GM19239 (cell line): ENCODE measurements at regions not wholly inside any gene's neighbourhood (a gene's known extent, or its start where the extent isn't known, plus 50 kb on each side); places are given as distances from the start of the nearest gene placed in this dataset.
"Not testable (repeated sequence)": the region's sequence is repeated elsewhere in the genome, so short reads cannot be mapped to it uniquely, and the experiment has no call there.

Experiments
- DNase-seq: peaks from one replicate; pipeline ENCODE4 v3.0.0; 2011; ENCODE audit warnings: low spot score; ENCODE audit not compliant: insufficient read length
- FAIRE-seq: peaks from 2 replicates; lab custom pipeline; 2011; peaks lifted over from hg19 to GRCh38; lab: Jason Lieb, UNC

DNA sequence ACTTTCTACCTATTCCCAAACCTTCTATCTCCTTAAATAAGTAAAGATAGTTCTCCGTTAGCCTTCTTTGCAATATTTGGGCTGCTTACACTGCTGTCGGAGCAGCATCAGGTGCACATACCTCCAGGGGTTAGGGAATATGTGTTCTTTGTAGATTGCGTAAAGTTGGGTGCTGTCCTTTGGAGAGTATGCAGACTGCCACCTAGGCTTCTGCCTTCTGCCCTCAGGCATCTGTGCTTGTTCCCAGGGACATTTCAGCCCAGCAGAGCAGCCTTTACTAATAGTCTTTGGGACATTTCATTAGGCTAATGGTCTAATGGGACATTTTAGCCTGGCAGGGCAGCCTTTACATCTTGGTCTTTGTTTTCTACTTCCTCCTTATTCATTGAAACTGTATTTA is 260.6 kb downstream of the TPBG start:
- no peak for FAIRE-seq
- no peak for DNase-seq

DNA sequence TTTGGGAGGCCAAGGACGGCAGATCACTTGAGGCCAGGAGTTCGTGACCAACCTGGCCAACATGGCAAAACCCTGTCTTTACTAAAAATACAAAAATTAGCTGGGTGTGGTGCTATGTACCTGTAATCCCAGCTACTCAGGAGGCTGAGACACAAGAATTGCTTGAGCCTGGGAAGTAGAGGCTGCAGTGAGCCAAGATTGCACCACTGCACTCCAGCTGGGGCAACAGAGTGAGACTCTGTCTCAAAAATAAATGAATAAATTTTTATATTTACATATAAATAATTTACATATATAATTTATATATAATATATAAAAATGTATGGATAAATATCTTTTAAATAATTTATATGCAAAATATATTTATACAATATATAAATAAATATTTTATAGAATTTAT is 263.3 kb downstream of the TPBG start:
- not testable (repeated sequence) for FAIRE-seq, DNase-seq

DNA sequence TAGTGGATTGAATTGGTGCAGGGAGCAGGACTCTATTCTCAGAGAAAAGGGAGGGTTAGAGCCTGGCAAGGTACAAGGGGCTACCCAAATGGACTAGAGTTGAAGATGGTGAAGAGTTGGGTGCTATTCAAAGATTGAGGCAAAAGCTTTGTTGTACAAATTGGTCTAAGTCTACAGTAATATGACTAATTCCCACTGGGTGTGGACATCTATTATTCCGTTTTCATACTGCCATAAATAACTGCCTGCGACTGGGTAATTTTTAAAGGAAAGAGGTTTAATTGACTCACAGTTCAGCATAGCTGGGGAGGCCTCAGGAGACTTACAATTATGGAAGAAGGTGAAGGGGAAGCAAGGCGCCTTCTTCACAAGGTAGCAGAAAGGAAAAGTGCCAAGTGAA is 266.3 kb downstream of the TPBG start:
- no peak for FAIRE-seq

DNA sequence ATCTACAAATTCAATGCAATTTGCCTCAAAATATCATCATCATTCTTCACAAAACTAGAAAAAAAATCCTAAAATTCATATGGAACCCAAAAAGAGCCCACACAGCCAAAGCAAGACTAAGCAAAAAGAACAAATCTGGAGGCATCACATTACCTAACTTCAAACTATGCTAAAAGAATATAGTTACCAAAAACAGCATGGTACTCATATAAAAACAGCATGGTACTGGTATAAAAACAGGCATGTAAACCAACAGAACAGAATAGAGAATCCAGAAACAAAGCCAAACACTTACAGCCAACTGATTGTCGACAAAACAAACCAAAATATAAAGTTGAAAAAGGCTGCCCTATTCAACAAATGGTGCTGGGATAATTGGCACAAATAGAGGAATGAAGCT is 278.1 kb downstream of the TPBG start:
- FAIRE-seq (no peak), DNase-seq (no peak)

More for the DNA sequence above, 266.3 kb downstream of the TPBG start:
- no peak for DNase-seq

DNA sequence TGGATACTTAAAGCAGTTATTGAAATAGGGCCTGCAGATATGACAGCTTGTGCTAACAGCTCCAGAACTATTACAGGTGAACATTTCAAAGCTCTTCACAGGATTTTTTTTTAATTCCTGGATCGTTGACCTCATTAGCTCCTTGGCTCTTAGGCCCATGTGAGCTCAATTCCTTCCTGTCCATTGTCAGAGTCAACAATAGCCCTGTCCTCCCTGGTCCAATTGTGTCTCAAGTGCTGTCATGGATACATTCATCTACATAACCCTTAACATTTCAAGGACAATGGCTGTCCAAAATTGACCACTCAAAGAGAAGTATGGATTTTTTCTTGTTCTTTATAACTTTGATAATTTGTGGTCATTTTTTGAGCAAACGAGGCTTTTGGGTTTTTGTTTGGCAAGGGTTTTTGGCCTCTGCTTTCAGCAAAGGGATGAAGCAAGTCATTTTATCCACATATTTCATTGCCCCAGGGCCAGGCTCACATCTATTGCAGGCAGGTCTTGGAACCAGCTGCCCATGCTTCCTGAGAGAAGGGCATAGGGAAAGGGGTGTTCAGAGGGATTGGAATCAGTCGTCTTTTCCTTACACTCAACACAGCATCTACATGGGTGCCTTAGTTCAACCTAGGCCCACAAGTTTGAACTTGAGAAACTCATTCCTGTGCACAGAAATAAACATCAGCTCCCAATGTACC is 282.1 kb downstream of the TPBG start:
- DNase-seq, result no peak
- no peak for FAIRE-seq

DNA sequence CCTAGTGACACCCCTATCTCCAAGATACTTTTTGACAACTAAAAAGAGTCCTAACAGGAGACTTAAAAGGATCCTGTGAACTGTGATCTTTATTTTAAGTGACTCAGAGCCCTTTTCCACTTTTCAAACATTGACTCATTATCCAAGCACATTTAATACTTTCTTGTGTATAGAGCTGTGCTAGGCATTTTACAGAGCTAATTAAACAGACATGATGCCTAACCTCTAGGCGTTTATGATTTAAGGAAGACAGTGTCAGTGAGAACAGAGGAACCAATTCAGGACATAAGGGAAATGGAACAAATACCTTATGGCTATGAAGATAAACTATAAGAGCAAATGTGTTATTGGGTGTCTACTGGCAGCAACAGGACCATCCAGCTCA is 282.6 kb downstream of the TPBG start:
- FAIRE-seq (no peak), DNase-seq (no peak)

DNA sequence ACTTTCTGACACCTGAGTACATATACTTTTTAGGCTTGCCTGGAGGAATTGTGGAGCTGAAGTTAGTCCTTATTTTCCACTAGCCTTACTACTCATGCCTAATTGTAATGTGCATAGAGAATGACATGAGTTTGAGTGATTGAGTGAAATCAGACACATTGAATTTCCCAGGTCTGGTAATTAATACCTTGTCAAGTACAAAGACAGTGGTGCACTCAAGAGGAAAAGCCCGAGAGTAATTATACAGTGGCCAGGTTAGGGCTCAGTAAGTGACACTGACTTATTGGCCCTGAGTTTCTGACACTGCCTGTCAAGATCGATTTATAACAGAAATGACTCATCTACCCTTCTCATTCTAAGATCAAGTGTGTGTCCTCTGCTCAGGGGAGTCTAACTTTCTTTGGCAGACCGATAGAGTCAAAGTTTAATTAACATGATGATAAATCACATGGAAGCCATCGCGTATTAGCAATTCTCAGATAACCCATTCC is 288.3 kb downstream of the TPBG start:
- no peak for FAIRE-seq
- DNase-seq, result no peak

DNA sequence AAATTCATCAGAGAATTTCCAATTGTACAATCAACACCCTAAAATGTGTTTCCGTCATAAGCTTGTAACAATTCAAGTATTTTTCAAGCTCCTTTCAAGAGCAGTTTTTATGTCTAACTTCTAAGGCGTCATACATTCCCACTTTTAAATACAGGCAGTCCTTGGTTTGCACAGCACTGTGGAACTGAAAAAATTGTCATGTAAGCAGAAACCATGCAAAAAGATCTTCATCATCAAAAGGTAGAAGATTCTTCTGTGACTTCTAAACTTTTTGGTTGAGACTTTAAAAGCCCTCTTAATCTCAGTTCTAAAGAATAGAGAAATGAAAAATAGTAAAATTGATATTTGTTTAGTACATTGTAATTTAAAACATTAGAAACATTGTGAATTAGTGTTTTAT is 315.6 kb downstream of the TPBG start:
- DNase-seq (no peak), FAIRE-seq (no peak)

DNA sequence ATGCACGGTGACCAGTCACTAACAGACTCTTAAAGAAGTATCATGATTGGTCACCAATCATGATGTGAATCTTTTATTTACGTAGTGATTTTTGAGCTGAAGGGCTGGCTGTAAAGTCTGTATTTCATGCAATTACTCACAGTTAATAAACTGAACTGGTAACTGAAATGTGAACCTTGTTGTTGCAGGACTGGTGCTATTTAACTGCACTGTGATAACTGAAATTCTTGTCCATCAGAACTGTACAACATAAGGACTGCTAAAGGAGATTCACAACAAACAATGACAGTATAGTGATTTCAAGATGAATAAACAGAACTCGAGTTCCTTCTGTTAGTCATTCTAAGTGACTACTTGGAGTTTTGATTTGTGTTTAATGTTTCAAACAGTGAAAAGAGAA is 316.6 kb downstream of the TPBG start:
- FAIRE-seq (no peak), DNase-seq (no peak)

DNA sequence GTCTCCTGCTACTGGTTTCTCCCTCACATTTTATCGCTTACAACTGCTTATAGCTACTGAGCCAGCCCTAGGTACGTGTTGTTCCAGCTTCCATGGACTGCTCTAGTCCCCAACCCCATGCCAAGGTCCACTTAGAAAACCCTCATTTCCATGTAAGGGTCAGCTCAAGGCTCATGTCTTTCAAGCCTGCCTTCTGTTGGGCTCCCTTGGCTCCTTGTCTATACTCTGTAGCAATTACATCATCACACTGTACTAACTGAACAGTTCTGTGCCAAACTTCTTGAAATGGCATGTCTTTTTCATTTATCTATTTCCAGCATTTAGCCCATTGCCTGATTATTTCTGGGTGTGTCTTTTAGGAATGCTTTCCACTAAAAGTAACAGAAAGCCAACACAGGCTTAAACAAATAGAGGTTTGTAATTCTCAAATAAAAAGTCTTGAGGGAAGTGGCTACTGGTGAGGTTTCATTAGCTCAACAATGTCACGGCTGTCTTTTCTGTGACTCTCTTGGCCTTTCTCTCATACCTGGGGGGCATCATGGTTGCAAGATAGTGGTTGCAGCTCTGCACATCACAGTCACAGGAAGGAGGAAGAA is 317.6 kb downstream of the TPBG start:
- DNase-seq, result no peak
- no peak for FAIRE-seq

DNA sequence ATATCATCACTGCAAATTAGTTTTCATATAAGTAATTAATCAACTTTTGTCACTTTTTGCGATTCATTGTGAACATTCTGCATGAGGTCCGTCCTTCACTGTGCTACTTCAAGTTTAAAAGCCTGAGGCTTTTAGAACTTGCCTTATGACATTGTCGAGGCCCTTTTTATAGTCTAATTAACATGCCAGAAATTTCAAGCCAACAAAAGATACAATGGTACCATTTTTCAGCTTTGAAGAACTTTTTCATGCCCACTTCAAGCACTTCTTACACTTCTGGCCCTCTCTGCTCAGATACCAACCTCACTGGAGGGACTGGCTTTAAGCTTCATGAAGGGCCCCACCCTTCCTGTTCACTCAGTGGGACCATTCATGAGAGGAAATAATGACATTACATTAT is 323.1 kb downstream of the TPBG start:
- DNase-seq, result no peak
- FAIRE-seq, result no peak

DNA sequence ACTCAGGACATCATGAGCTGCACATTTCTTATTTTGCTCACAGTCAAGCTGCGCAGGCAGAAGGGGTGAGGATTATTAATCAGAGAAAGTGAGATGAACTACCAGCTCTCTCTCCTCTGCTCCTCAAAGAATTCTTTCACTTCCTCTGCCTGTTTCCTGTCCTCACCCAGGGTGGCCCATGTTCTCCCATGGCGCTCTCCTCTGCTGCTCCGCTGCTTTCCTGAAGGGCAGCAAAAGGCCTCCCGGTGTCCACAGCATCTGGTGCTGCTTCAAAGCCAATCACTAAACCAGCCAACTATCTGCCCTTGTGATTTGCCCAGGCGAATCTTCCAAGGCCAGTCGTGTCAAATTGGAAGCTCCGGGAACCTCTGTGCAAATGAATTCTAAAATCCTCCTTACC is 324.2 kb downstream of the TPBG start:
- no peak for DNase-seq
- FAIRE-seq, result no peak

DNA sequence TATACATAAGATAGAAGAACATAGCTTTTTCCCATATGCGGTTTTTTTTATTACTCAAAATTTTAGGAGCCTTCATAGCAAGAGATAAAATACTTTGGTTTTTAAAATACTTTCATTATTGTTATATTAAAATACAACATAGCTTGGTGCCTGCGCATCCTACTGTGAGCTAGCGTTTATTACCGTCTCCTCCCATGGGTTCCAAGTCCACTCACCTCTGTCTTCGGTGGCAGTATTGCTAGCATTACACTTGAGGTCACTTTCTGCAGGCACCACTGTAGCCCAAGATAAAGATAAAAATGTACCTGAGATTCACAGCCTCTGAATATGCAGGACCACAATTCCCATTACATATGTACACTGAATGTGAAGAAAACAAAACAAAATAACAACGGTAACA is 326.7 kb downstream of the TPBG start:
- FAIRE-seq (no peak), DNase-seq (no peak)

DNA sequence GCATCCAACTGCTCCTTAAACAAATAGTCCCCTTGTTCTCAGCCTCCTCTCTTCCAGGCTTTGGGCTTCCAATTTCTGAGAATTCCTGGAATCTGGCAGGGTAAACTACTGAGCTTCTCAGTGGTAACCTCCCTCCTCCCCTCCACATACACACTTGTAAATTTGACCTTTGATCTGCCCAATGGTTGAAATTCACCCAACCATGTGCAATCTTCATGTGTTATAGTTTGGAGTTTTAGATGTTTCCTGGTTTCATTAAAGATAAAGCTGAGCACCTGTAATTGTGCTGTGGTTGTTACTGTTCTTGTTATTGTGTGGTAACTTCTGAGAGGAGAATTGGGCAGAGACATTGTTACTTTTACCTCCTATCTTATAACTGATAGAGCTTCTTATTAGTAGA is 328.4 kb downstream of the TPBG start:
- DNase-seq (no peak), FAIRE-seq (no peak)

DNA sequence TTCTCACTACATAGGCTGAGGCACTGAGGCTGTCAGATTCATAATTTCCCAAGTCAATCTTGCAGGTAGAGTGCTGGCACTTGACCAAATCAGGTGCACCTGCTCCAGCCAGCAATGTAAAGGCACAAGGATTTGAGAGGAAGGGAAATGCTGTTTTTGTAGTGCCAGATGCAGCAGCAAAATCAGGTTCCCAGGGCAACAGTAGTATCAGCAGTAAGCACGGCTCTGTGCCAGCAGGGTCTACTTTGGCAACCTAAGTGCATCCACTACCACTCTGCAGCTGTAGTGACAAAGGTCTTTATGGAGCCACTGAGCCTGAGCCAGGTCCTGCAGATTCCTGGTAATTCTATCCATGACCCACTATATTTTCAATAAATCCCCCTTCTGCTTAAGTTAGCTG is 329.5 kb downstream of the TPBG start:
- no peak for DNase-seq
- no peak for FAIRE-seq

DNA sequence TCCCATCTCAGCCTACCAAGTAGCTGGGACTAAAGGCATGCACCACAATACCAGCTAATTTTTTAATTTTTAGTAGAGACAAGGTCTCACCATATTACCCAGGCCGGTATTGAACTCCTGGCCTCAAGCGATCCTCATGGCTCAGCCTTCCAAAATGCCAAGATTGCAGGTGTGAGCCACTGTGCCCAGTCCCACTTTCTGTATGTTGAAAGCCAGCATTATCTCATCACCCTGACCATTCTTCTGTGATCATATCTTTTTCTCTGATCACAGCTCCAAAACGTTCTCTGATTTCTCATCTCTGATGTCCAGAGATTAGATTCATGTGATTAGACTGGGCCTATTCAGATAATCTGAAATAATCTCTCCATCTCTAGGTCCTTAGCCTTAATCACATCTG is 337.7 kb downstream of the TPBG start:
- DNase-seq, result no peak
- FAIRE-seq, result no peak

DNA sequence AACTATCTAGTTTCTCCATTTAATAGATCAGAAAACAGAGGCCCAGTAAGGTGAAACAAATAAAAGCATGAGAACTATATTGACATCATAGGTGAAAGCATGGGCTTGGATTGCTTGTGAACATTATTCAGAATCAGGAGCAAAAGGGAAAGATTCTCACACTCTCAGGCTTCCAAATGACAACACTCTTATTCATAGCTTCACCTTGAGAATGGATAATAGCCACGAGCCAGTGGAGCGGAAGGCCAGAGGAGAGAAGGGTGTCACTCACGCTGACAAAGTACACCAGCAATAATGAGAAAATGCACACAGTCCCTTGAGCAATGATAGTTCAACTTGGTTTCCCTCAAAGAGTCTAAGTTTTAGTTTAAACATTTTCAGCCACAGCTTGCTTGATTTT is 339.0 kb downstream of the TPBG start:
- no peak for FAIRE-seq

DNA sequence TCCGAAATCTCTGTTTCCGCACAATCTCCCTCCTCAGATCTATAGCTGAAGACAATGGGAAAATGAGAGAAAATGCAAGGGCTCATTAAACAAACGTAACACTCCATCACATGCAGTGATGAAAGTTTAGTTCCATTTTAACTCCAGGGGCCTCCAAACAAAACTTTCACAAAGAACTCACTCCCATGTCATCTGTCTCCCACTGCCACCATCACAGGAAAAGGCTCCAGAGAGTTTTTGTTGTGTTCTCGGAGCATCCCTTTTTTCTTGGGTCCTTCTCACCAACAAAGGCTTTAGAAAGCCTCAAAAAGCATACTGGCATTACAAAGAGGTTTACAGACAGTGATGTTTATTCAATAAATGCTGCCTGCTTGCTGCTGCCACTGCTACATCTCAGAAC is 339.6 kb downstream of the TPBG start:
- FAIRE-seq (no peak), DNase-seq (no peak)

More for the DNA sequence above, 339.0 kb downstream of the TPBG start:
- no peak for DNase-seq

DNA sequence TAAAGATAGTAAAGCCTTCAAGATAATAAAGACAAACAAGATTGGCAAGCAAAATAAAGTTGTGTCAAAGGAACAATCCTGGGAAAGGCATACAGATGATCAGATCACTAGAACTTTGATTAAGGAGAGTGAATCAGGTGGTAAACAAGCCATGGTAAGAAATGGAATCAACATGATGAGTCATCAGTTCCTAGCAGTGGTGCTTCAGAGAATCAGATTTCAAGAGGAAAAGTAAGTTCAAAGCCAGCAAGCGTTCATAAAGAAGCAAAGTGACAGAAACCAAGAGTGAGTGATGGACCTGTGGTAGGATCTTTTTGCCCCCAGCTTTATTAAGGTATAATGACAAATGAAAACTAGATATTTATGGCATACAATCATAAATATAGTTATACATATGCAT is 340.4 kb downstream of the TPBG start:
- DNase-seq, result no peak
- no peak for FAIRE-seq

DNA sequence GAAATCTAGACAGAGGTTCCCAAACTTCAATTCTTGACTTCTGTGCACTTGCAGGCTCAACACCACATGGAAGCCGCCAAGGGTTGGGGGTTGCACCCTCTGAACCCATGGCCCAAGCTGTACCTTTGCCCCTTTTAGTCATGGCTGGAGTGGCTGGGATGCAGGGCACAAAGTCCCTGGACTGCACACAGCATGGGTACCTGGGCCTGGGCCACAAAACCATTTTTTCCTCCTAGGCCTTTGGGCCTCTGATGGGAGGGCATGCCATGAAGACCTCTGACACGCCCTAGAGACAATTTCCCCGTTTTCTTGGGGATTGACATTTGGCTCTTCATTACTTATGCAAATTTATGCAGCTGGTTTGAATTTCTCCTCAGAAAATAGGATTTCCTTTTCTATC is 342.0 kb downstream of the TPBG start:
- DNase-seq (no peak), FAIRE-seq (no peak)

DNA sequence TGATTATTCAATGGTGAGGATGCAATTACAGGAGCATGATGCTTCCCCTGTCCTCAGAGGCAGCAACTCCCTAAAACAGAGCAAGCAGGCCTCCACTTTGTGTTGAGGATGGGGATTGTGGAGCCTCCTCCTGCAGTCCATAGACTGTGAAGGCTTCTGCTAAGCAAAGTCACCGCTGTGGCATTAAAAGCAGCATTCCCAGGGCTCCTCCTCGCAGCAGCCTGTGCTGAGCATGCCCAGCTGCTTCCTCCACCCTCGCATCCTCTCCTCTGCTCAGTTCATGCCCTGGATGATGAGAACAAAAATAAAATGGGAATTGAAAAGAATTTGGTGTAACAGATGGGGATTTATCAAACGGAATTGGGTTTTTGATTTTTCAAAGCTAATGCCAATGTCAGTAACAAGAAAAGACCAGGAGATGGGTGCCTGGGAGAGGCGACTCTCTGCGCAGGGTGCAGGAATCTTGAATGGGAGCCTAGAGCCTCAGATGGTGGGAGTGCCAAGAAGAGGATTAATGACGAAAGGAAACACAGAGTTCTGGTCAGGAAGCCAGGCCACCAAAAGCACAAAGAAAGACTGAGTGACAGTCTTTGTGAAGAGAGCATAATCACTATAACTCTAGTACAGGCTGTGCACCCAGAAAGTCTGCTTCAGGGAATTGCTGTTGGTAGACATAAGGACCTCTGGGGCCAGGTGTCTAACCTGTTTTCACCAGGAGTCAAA is 347.6 kb downstream of the TPBG start:
- FAIRE-seq (no peak), DNase-seq (no peak)

DNA sequence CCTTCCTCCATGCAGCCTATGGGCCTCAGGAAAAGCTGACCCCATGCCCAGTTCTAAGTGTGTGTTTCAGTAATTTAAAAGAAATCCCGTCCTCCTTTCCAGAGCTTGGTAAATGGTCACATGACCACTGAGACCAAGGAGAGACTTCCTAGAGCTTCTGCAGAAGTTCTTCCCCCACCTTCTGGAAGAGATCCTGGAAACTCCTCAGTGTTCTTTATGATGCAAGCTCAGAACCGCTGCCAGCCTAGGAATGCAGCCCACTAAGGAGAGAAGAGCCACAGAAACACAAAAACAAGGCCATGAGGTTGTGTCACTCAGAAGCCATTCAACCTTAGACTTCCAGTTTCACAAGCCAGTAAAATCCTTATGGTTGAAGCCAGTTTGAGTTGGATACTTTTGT is 348.4 kb downstream of the TPBG start:
- FAIRE-seq, result no peak
- DNase-seq, result no peak
